Right cardiac atrium (tissue), 5 donors: ENCODE measurements at regions not wholly inside any gene's neighbourhood (a gene's known extent, or its start where the extent isn't known, plus 50 kb on each side); places are given as distances from the start of the nearest gene placed in this dataset.

Experiments
- ATAC-seq, 2 donors: fragments of 200-7000 bp; cut with Tn5 transposase; one replicate each; pipeline versions ENCODE4 v1.8.0 to v1.9.1; 2020; ENCODE audit warnings: moderate library complexity in 2 of 2, mild to moderate bottlenecking in 1 of 2
- DNase-seq, 3 donors: peaks; one replicate each; pipeline ENCODE4 v3.0.0-alpha.2; 2020
- H3K27ac ChIP-seq: one replicate; pipeline ENCODE4 v1.5.1; 2013; ENCODE audit warnings: mild to moderate bottlenecking, low read length, control low read depth, moderate library complexity
- H3K27me3 ChIP-seq: one replicate; pipeline ENCODE4 v1.6.1; 2013; ENCODE audit not compliant: control insufficient read depth, insufficient read depth
- H3K4me1 ChIP-seq: one replicate; pipeline ENCODE4 v1.6.1; 2013; ENCODE audit warnings: low read length; ENCODE audit not compliant: control insufficient read depth, insufficient read depth
- H3K4me3 ChIP-seq: one replicate; pipeline ENCODE4 v1.5.1; 2013; ENCODE audit warnings: low read length, control low read depth
- H3K9me3 ChIP-seq: one replicate; pipeline ENCODE4 v1.6.1; 2013; ENCODE audit warnings: low read length; ENCODE audit not compliant: control insufficient read depth
- WGBS: extraction: QIAGEN DNeasy Blood & Tissue Kit; methylation state at CpG from one replicate; pipeline ENCODE4 v1.1.7; 2013; 5-methylcytosine and 5-hydroxymethylcytosine counted together
- intact Hi-C, 4 donors: fragments of 100-400 bp; cut with DNase I; formaldehyde crosslinking; loops; one replicate each; pipeline versions ENCODE4 v1.11.0 to v1.14.0; 2022 to 2023
- donor health status: healthy with polysubstance abuse.
- donor health status: DM: no; HTN: yes; CAD: no.
- donor health status: DM: no; HTN: no; CAD: no.
- donor health status: DM: no; HTN: yes; CAD: no; lungs with severe emphysema.
- donor health status: DM: yes; HTN: yes; CAD: no.

GRCh38 chr11:109184376-109184775 lies 237.6 kb upstream of the C11orf87 start:
- intact Hi-C loops, result no loop called here
- H3K4me1 ChIP-seq, result no peaks in the 10 kb centered on the region
- no peaks in the 10 kb centered on the region for H3K27me3 ChIP-seq
- 88% methylated on average over 1 of the region's 1 CpG for WGBS
- H3K4me3 ChIP-seq, result no peak overlapping the region
- ATAC-seq (no peak), DNase-seq (no peak)
- no peaks in the 10 kb centered on the region for H3K9me3 ChIP-seq
- no peak overlapping the region for H3K27ac ChIP-seq

DNA sequence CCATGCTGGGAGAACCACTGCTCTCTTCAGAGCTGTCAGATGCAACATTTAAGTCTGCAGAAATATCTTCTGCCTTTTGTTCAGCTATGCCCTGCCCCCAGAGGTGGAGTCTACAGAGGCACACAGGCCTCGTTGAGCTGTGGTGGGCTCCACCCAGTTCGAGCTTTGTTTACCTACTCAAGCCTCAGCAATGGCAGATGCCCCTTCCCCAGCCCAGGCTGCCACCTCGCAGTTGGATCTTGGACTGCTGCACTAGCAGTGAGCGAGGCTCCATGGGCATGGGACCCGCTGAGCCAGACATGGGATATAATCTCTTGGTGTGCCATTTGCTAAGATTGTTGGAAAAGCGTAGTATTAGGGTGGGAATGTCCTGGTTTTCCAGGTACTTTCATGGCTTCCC lies 229.1 kb upstream of the C11orf87 start:
- no peaks in the 10 kb centered on the region for H3K4me1 ChIP-seq
- intact Hi-C loops, result no loop called here
- no peak for ATAC-seq
- H3K4me3 ChIP-seq, result no peak overlapping the region
- no peak overlapping the region for H3K27ac ChIP-seq
- DNase-seq, result peak in 1 of 3 donors; percentile 15
- WGBS, result 90% methylated on average over 6 of the region's 6 CpGs
- no peaks in the 10 kb centered on the region for H3K9me3 ChIP-seq
- no peaks in the 10 kb centered on the region for H3K27me3 ChIP-seq

GRCh38 chr11:109193880-109194279 lies 228.1 kb upstream of the C11orf87 start:
- WGBS, result 88% methylated on average over 1 of the region's 1 CpG

GRCh38 chr11:109196016-109196415 lies 226.0 kb upstream of the C11orf87 start:
- no peaks in the 10 kb centered on the region for H3K4me1 ChIP-seq
- H3K27ac ChIP-seq, result no peak overlapping the region
- no peak for DNase-seq
- ATAC-seq, result no peak
- H3K27me3 ChIP-seq, result no peaks in the 10 kb centered on the region
- H3K4me3 ChIP-seq, result no peak overlapping the region
- 77% methylated on average over 2 of the region's 2 CpGs for WGBS
- H3K9me3 ChIP-seq, result no peaks in the 10 kb centered on the region
- intact Hi-C loops, result no loop called here

More at GRCh38 chr11:109193880-109194279, 228.1 kb upstream of the C11orf87 start:
- intact Hi-C loops, result no loop called here
- H3K9me3 ChIP-seq, result no peaks in the 10 kb centered on the region
- H3K4me1 ChIP-seq, result no peaks in the 10 kb centered on the region
- DNase-seq (no peak), ATAC-seq (no peak)
- H3K4me3 ChIP-seq, result no peak overlapping the region
- no peak overlapping the region for H3K27ac ChIP-seq
- no peaks in the 10 kb centered on the region for H3K27me3 ChIP-seq

GRCh38 chr11:109197656-109198055 lies 224.3 kb upstream of the C11orf87 start:
- Histone ChIP-seq H3K27me3 (no peaks in the 10 kb centered on the region), H3K4me3 (no peak overlapping the region), H3K9me3 (no peaks in the 10 kb centered on the region), H3K27ac (no peak overlapping the region), H3K4me1 (no peaks in the 10 kb centered on the region)
- ATAC-seq (no peak), DNase-seq (no peak)
- WGBS, result 64% methylated on average over 1 of the region's 1 CpG
- intact Hi-C loops, result no loop called here

DNA sequence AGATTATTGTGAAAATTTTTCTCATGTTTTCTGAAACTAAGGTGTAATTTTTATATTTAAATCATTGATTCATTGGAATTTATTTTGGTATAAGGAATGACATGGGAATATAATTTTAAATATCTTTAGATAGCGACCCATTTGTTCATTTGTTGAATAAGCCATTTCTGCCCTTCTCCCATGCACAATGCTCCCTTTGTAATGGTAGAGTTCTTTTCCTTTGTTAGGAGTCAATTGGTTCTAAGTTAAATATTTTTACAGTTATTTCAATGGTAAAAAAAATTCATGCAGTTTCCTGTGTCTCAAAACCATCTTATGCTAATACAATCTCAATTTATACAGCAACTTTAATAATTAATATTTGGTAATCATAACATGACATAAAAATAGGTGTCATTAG lies 218.8 kb upstream of the C11orf87 start:
- H3K4me1 ChIP-seq, result no peaks in the 10 kb centered on the region
- H3K27ac ChIP-seq, result no peak overlapping the region
- no peak for ATAC-seq
- DNase-seq, result no peak
- H3K9me3 ChIP-seq, result no peaks in the 10 kb centered on the region
- H3K27me3 ChIP-seq, result no peaks in the 10 kb centered on the region
- H3K4me3 ChIP-seq, result no peak overlapping the region
- intact Hi-C loops, result no loop called here
- WGBS, result 85% methylated on average over 1 of the region's 1 CpG

DNA sequence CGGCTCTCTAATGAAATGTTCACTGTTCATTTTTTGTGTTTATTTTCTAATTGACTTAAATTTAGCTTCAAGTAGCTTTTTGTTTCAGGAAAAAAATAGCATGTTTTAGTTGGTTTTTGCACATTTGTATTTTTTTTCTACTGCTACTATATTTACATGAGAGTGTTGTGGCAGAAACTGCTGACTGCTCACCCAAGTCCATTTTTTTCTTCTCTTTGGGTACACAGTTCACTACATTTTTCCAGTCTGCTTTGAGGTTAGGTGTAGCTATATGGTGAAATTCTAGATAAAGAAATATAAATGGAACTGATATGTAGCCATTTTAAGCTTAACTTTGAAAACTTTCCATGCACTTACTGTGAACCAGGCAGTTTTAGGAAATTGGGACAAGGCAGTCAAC lies 216.7 kb upstream of the C11orf87 start:
- no peaks in the 10 kb centered on the region for H3K27me3 ChIP-seq
- intact Hi-C loops, result no loop called here
- H3K9me3 ChIP-seq, result no peaks in the 10 kb centered on the region
- no peak for DNase-seq
- H3K4me1 ChIP-seq, result no peaks in the 10 kb centered on the region
- 77% methylated on average over 1 of the region's 1 CpG for WGBS
- ATAC-seq, result no peak
- no peak overlapping the region for H3K4me3 ChIP-seq
- no peak overlapping the region for H3K27ac ChIP-seq

DNA sequence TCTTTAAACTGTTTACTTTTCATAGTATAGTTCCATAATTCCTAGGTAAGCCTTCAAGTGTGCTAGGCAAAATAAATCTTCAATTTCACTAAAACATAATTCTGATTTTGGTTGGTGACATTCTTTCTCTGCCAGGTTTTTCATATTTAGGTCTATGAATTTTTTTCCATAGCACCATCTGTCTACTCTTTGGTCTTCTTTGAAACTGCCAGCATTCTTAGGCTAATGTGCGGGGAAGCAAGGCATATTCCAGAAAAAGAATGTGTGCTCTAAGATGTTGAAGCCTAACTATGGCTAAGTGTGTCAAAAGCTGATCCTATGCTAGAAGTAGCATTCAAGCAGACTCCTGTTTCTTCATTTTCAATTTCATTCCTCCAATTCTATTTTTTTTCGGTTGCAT lies 213.9 kb upstream of the C11orf87 start:
- WGBS, result 41% methylated on average over 2 of the region's 2 CpGs

GRCh38 chr11:109209572-109209971 lies 212.4 kb upstream of the C11orf87 start:
- Histone ChIP-seq H3K9me3 (no peaks in the 10 kb centered on the region), H3K27ac (no peak overlapping the region), H3K4me3 (no peak overlapping the region), H3K27me3 (no peaks in the 10 kb centered on the region), H3K4me1 (no peaks in the 10 kb centered on the region)
- intact Hi-C loops, result no loop called here
- ATAC-seq (no peak), DNase-seq (no peak)
- WGBS, result 87% methylated on average over 3 of the region's 3 CpGs

More for the DNA sequence above, 213.9 kb upstream of the C11orf87 start:
- intact Hi-C loops, result no loop called here
- no peaks in the 10 kb centered on the region for H3K27me3 ChIP-seq
- H3K4me3 ChIP-seq, result no peak overlapping the region
- no peak for DNase-seq
- no peaks in the 10 kb centered on the region for H3K4me1 ChIP-seq
- no peaks in the 10 kb centered on the region for H3K9me3 ChIP-seq
- H3K27ac ChIP-seq, result no peak overlapping the region
- no peak for ATAC-seq

GRCh38 chr11:109221190-109221589 lies 200.8 kb upstream of the C11orf87 start:
- Histone ChIP-seq H3K4me3 (no peak overlapping the region), H3K27ac (no peak overlapping the region), H3K9me3 (no peaks in the 10 kb centered on the region), H3K4me1 (no peaks in the 10 kb centered on the region), H3K27me3 (no peaks in the 10 kb centered on the region)
- intact Hi-C loops, result no loop called here
- no peak for ATAC-seq
- WGBS, result 87% methylated on average over 5 of the region's 5 CpGs
- DNase-seq, result no peak

DNA sequence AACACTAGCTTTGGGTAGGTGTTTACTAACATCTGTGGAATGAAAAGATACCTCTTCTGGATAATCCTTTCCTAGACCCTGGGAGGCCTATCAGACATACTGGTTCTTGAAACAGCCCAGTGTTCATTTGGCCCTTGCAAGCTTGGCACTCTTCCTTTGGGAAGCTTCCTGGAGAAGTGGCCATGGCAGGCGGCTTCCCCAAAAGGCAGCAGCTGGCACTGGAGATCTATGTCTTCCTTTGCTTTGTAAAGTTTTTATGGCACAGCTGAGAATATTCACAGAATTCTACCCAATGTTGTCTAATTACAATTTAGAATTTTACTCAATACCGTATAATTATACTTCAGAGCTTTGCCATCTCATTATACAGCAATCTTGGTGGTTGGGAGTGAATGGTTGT lies 199.2 kb upstream of the C11orf87 start:
- intact Hi-C loops, result no loop called here
- Histone ChIP-seq H3K27me3 (no peaks in the 10 kb centered on the region), H3K4me1 (no peaks in the 10 kb centered on the region), H3K9me3 (no peaks in the 10 kb centered on the region), H3K27ac (no peak overlapping the region), H3K4me3 (no peak overlapping the region)
- 91% methylated on average over 2 of the region's 2 CpGs for WGBS
- DNase-seq, result no peak
- ATAC-seq, result no peak

DNA sequence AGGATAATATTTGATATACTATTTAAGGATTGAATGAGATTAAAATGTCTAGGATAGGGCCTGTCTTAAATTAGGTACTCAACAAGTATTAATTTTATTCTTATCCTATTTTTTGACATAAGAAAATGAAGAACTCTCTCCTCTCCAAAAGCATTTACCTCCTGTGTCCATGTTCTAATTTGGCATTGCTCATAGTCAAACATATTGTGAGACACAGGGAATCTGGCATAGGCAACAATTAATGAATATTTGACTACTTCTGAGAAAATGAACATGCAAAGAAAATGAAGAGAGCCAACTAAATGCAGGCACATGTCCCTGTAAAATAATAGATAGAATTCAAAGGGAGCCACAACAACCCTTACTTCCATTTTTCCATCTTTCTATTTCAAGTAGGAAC lies 198.5 kb upstream of the C11orf87 start:
- DNase-seq, result no peak
- no peak for ATAC-seq
- intact Hi-C loops, result no loop called here
- Histone ChIP-seq H3K27me3 (no peaks in the 10 kb centered on the region), H3K9me3 (no peaks in the 10 kb centered on the region), H3K4me1 (no peaks in the 10 kb centered on the region), H3K27ac (no peak overlapping the region), H3K4me3 (no peak overlapping the region)
